ENCODE measurements at regions not wholly inside any gene's neighbourhood (a gene's known extent, or its start where the extent isn't known, plus 50 kb on each side); places are given as distances from the start of the nearest gene placed in this dataset.

DNA sequence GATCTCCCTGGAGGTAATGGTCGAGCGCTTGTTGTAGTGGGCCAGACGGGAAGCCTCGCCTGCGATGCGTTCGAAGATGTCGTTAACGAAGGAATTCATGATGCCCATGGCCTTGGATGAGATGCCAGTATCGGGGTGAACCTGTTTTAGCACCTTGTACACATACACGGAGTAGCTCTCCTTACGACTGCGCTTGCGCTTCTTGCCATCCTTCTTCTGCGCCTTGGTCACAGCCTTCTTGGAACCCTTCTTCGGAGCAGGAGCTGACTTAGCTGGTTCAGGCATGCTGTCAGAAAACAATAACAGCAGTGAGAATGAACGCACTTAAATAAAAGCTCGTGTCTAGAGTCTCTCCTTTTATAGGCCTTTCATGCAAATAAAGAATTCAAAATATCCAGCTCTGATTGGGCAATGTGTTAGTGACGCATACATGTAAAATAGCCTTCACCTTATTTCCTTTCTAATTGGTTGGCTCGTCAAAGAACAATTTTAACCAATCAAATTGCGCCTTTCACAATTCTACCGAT lies 129.2 kb downstream of the HFE start:
- DNase-seq, result no peak

DNA sequence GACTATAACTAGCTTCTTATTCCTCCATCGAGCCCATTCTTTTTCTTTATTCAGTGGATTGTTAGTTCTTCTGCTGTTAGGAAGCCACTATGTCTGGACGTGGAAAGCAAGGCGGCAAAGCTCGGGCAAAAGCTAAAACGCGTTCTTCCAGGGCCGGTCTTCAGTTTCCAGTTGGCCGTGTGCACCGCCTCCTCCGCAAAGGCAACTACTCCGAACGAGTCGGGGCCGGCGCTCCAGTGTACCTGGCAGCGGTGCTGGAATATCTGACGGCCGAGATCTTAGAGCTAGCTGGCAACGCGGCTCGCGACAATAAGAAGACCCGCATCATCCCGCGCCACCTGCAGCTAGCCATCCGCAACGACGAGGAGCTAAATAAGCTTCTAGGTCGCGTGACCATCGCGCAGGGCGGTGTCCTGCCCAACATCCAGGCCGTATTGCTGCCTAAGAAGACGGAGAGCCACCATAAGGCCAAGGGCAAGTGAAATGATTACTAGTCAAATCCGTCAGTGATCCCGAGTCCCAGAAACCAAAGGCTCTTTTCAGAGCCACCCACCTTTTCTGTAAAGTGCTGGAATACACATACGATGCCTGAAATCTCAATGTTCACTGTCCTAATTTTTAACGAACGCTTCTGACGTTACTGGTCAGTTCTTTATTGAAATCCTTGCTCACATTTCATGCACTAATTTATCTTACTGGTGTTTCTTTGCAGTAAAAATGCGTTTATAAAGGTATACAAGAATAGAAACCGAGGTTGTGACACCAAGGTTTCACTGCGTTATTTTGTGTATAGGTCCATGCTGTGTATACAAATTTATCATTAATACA lies 129.9 kb downstream of the HFE start:
- DNase-seq, result peak; percentile 48

DNA sequence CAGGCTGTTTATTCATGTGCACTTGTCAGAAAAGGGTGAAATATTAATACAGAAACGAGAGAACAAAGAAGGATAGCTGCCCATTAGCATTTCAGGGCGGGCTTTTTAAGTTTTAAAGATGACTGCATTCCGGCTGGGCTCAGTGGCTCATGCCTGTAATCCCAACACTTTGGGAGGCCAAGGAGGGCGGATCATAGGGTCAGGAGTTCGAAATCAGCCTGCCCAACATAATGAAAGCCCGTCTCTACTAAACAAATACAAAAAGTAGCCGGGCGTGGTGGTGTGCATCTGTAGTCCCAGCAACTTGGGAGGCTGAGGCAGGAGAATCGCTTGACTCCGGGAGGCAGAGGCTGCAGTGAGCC lies 130.5 kb downstream of the HFE start:
- DNase-seq, result no peak

DNA sequence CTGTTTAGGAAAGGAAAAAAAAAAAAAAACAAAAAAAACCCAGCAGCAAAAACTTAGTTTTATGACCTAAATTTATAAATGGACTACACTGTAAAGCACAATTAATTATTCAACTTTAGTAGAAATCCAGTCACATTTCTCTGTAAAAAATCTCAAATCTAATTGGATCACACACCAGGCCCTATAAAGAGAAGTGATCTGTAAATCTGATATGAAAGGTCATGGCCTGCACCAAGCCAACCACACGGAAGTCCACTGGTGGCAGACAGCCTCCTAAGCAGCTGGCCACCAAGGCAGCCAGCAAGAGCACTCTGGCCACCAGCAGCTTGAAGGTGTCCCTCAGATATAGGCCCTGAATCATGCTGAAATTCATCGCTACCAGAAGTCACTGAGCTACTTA lies 131.6 kb downstream of the HFE start:
- DNase-seq, result no peak

DNA sequence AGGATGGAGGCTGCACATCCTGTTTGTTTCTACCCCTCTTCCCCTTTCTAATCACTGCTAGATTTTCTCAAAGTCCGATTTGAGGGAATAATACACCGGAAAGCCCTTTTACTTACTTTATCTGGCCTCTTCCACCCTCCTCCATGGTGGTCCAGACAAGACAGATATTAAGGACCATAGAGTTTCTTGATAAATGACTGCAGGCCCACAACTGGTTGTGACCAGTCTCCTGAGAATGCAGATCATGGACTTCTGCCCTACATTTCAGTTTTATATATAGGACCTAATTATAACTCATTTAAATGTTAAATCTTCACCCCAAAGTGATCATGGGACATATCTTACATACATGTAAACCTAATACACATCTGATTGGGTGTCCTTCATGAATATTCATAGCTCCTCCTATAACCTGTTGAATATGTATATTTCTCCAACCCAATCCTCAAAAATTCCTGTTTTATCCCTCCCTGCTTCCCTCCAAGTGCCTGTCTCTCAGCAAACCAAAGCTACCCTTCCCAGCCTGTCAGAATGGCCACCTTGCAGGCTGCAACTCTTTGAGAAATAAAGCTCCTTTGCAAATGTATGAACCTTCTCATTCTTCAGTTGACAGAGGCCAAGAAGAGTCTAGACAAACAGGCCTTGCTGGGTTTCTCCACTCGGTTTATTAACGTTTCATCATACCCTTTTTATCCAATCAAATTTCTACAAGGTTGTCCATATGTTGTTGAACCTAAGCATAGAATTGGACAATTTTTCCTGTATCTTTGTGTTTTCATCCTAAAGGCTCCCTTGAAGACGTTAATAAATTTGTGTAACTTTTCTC lies 133.1 kb downstream of the HFE start:
- DNase-seq, result no peak

GRCh38 chr6:26221186-26221585 lies 134.0 kb downstream of the HFE start:
- DNase-seq, result no peak

DNA sequence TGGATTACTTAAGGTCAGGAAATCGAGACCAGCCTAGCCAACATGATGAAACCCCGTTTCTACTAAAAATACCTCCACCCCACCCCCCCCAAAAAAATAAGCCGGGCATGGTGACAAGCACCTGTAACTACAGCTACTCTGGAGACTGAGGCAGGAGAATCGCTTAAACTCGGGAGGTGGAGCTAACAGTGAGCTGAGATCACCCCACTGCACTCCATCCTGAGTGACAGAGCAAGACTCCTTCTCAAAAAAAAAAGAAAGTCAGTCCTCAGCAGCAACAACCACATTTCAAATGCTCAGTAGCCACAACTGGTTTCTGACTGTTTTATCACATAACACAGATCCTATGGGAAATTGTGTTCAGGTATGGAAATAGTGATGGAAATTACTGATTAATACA lies 135.3 kb downstream of the HFE start:
- no peak for DNase-seq

GRCh38 chr6:26223228-26223627 lies 136.0 kb downstream of the HFE start:
- DNase-seq, result no peak

- no peak for DNase-seq
Measured at GRCh38 chr6:26223650-26224546, 136.7 kb downstream of the HFE start.

- DNase-seq, result no peak
Measured at GRCh38 chr6:26224547-26224912, 137.3 kb downstream of the HFE start.

- no peak for DNase-seq
Measured at GRCh38 chr6:26224940-26225847, 138.0 kb downstream of the HFE start.

- DNase-seq, result no peak
Measured at GRCh38 chr6:26225848-26226578, 138.8 kb downstream of the HFE start.

- DNase-seq, result no peak
Measured at GRCh38 chr6:26226579-26226967, 138.4 kb upstream of the BTN3A2 start.

DNA sequence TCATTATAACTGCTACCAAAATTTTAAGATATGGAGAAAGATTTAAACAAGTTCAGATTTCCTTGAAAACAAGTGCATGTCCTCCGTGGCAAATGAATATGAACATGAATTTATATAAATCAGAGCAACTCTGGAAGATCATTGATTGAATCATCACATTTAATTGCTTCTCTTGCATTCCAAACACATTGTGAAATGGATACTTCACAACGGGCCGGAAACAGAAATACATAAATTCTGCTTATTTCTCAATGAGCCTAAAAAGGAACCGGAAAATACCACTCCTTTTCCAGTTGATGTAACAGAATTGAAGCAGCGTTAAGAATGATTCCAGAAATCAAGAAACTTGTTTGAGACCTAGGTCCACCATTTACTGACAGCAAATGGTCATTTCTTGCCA lies 134.6 kb upstream of the BTN3A2 start:
- no peak for DNase-seq

GRCh38 chr6:26231006-26231587 lies 133.9 kb upstream of the BTN3A2 start:
- DNase-seq, result no peak

GRCh38 chr6:26232306-26232939 lies 132.6 kb upstream of the BTN3A2 start:
- no peak for DNase-seq

- DNase-seq, result no peak
Measured at GRCh38 chr6:26232940-26233648, 131.9 kb upstream of the BTN3A2 start.

DNA sequence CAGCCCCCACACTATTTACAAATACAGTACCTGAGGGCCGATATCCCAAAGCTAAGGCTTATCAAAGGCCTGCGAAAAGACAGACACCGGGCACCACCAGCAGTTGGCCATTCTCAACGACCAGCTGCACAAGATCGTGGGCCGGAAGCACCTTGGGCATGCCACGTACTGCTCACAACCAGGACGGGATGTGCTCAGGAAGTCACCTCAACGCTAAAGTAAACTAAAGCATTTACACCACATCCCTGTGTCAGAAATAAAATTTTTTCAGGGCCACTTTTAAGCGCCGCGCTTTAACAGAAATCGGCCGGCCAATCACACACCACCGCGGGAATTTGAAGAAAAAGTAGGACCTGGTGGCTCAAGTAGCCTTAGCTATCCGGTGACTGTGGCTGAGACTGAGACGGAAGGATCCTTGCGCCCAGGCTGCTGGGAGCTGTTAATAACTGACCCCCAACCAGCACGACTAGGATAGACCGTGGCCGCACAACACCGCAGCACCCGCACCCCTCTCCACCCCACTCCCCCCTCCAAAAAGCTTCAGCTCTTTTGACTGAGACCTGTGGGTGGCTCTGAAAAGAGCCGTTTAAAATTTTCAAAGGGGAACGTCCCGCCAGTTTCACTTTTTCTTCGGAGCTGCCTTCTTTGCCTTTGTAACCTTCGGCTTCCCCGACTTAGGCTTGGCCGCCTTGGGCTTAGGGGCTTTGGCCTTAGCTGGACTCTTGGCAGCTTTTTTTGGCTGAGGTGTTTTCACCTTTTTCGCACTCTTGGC lies 131.2 kb upstream of the BTN3A2 start:
- no peak for DNase-seq

Measured in activated gamma-delta T cell (primary cell).